WTC11 (cell line): ENCODE measurements at regions not wholly inside any gene's neighbourhood (a gene's known extent, or its start where the extent isn't known, plus 50 kb on each side); places are given as distances from the start of the nearest gene placed in this dataset.
A peak's percentile ranks its signal among the peaks of the same experiment; 100 is the strongest.

Source experiments
- ATAC-seq: fragments of 200-7000 bp; cut with Tn5 transposase; 2 replicates; pipeline ENCODE4 v1.10.0; 2021; ENCODE audit warnings: mild to moderate bottlenecking, moderate library complexity
- CTCF ChIA-PET: fragments of 300-600 bp; sonication (Branson Sonifier 250); formaldehyde crosslinking; loops from one replicate; lab custom pipeline; 2021; ENCODE audit warnings: antibody characterized with exemption; lab: Charles Lee
- POLR2A ChIA-PET: fragments of 350-600 bp; sonication (Branson Sonifier 250); formaldehyde crosslinking; loops from one replicate; lab custom pipeline; 2021; ENCODE audit warnings: antibody characterized with exemption; lab: Charles Lee
- DNase-seq: peaks from one replicate; pipeline ENCODE4 v3.0.0; 2021; ENCODE audit warnings: low spot score
- H3K27ac Mint-ChIP-seq: 2 replicates; pipeline ENCODE4 v1.8.0; 2021; ENCODE audit warnings: mixed read lengths
- H3K27me3 Mint-ChIP-seq: 2 replicates; pipeline ENCODE4 v1.8.0; 2021; ENCODE audit warnings: low read depth, mild to moderate bottlenecking, moderate library complexity, mixed read lengths
- H3K36me3 Mint-ChIP-seq: 2 replicates; pipeline ENCODE4 v1.8.0; 2021; ENCODE audit warnings: mixed read lengths
- H3K4me1 Mint-ChIP-seq: 2 replicates; pipeline ENCODE4 v1.8.0; 2022; ENCODE audit warnings: mixed read lengths
- H3K4me3 Mint-ChIP-seq: 2 replicates; pipeline ENCODE4 v1.8.0; 2021; ENCODE audit warnings: mild to moderate bottlenecking, moderate library complexity, mixed read lengths
- H3K9me3 Mint-ChIP-seq: 2 replicates; pipeline ENCODE4 v1.8.0; 2021; ENCODE audit warnings: mixed read lengths
- HMGA2 ChIP-seq: fragments of 250-450 bp; sonication (Bioruptor Pico); IDR thresholded peaks from 2 replicates; pipeline ENCODE4 v1.4.0; 2021; ENCODE audit warnings: mild to moderate bottlenecking, moderate library complexity
- JAZF1 ChIP-seq: fragments of 250-450 bp; sonication (Bioruptor Pico); IDR thresholded peaks from 2 replicates; pipeline ENCODE4 v1.9.0; 2021; ENCODE audit warnings: moderate library complexity, mild to moderate bottlenecking, inconsistent platforms
- JUN ChIP-seq: sonication (generic); formaldehyde crosslinking; IDR thresholded peaks from 2 replicates; pipeline ENCODE4 v1.8.0; 2023; ENCODE audit warnings: mild to moderate bottlenecking, missing genetic modification reagents
- NFE2L1 ChIP-seq: sonication (generic); formaldehyde crosslinking; IDR thresholded peaks from 2 replicates; pipeline ENCODE4 v1.8.1; 2023; ENCODE audit warnings: missing genetic modification reagents
- SMAD3 ChIP-seq: sonication (generic); formaldehyde crosslinking; IDR thresholded peaks from 2 replicates; pipeline ENCODE4 v1.8.0; 2022; ENCODE audit warnings: missing genetic modification reagents, mild to moderate bottlenecking, borderline replicate concordance
- SMAD4 ChIP-seq: sonication (generic); formaldehyde crosslinking; IDR thresholded peaks from 2 replicates; pipeline ENCODE4 v1.8.0; 2022; ENCODE audit warnings: mild to moderate bottlenecking, missing genetic modification reagents
- TCF7 ChIP-seq: sonication (generic); formaldehyde crosslinking; IDR thresholded peaks from 2 replicates; pipeline ENCODE4 v1.8.0; 2022; ENCODE audit warnings: mild to moderate bottlenecking, low read depth, missing genetic modification reagents, moderate library complexity
- ZNF317 ChIP-seq: sonication (generic); formaldehyde crosslinking; IDR thresholded peaks from 2 replicates; pipeline ENCODE4 v1.8.1; 2023; ENCODE audit warnings: low read depth, mild to moderate bottlenecking, moderate library complexity, missing genetic modification reagents, borderline replicate concordance
- TF ChIP-seq, protein P1 (sequence below): sonication (generic); formaldehyde crosslinking; IDR thresholded peaks from 2 replicates; pipeline ENCODE4 v1.8.1; 2023; ENCODE audit warnings: mild to moderate bottlenecking, moderate library complexity, missing genetic modification reagents
- TF ChIP-seq, protein P2 (sequence below): sonication (generic); formaldehyde crosslinking; IDR thresholded peaks from 2 replicates; pipeline ENCODE4 v1.8.0; 2023; ENCODE audit warnings: mild to moderate bottlenecking, missing genetic modification reagents
- TF ChIP-seq, protein P3 (sequence below): sonication (generic); formaldehyde crosslinking; IDR thresholded peaks from 2 replicates; pipeline ENCODE4 v1.8.0; 2022; ENCODE audit warnings: mild to moderate bottlenecking, missing genetic modification reagents
- TF ChIP-seq, protein P4 (sequence below): sonication (generic); formaldehyde crosslinking; IDR thresholded peaks from 2 replicates; pipeline ENCODE4 v1.8.1; 2023; ENCODE audit warnings: mild to moderate bottlenecking, missing genetic modification reagents
- TF ChIP-seq, protein P5 (sequence below): sonication (generic); formaldehyde crosslinking; IDR thresholded peaks from 2 replicates; pipeline ENCODE4 v1.8.1; 2023; ENCODE audit warnings: mild to moderate bottlenecking, missing genetic modification reagents
- TF ChIP-seq, protein P6 (sequence below): sonication (generic); formaldehyde crosslinking; IDR thresholded peaks from 2 replicates; pipeline ENCODE4 v1.8.1; 2022; ENCODE audit warnings: mild to moderate bottlenecking, missing genetic modification reagents, moderate library complexity, borderline replicate concordance
- TF ChIP-seq, protein P7 (sequence below): fragments of 250-450 bp; sonication (Bioruptor Pico); IDR thresholded peaks from 2 replicates; pipeline ENCODE4 v1.9.0; 2021; ENCODE audit warnings: mild to moderate bottlenecking
- TF ChIP-seq, protein P8 (sequence below): sonication (generic); formaldehyde crosslinking; IDR thresholded peaks from 2 replicates; pipeline ENCODE4 v1.8.0; 2023; ENCODE audit warnings: missing genetic modification reagents, mild to moderate bottlenecking, borderline replicate concordance

DNA sequence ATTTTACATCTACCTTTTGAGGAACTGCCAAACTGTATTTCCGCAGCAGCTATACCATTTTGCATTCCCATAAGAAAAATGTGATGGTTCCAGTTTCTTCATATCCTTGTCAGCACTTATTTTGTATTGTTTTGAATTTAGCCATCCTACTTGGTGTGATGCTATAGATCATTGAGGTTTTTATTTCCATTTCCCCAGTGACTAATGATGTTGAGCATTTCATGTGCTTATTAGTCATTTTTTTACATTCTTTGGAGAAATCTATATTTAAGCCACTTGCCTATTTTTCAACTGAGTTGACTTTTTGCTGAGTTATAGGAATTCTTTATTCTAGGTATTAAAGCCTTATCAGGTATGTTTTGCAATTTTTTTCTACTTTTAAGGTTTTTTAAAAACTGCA lies 347.6 kb upstream of the RARB start:
- H3K4me1 Mint-ChIP-seq = peaks cover 8% of the 10 kb centered on the region

DNA sequence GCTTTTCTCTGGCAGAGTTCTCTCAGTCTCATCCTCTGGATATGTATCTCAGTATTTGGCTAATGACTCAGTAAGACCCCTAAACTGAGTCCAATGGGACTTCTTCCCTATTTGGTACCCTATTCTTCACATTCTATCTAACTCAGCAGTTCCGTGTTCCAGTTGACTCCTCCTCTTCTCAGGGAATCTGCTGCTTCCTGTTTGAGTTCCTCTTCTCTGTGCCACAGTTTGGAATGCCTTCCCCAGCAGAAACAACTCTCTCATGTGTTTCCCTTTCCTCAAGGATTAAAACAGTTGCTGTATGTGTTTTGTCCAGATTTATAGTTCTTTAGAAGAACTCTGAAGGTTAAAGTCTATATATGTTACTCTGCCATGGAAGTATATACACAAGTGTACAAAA lies 344.0 kb upstream of the RARB start:
- H3K27me3 Mint-ChIP-seq = no peaks in the 10 kb centered on the region
- H3K4me3 Mint-ChIP-seq = no peak overlapping the region
- H3K4me1 Mint-ChIP-seq = peaks cover 24% of the 10 kb centered on the region
- POLR2A ChIA-PET = no interaction called here
- H3K36me3 Mint-ChIP-seq = peaks cover 5% of the 10 kb centered on the region; the same call in 1 of the 2 replicates
- DNase-seq (no peak), ATAC-seq (peak; percentile 65; the same call in 1 of the 2 replicates)
- TF ChIP-seq TCF7 (no peak), NFE2L1 (CRISPR knock-in tag) (no peak), SMAD4 (no peak), HMGA2 (CRISPR knock-in tag) (no peak)
- TF ChIP-seq, protein P1, sequence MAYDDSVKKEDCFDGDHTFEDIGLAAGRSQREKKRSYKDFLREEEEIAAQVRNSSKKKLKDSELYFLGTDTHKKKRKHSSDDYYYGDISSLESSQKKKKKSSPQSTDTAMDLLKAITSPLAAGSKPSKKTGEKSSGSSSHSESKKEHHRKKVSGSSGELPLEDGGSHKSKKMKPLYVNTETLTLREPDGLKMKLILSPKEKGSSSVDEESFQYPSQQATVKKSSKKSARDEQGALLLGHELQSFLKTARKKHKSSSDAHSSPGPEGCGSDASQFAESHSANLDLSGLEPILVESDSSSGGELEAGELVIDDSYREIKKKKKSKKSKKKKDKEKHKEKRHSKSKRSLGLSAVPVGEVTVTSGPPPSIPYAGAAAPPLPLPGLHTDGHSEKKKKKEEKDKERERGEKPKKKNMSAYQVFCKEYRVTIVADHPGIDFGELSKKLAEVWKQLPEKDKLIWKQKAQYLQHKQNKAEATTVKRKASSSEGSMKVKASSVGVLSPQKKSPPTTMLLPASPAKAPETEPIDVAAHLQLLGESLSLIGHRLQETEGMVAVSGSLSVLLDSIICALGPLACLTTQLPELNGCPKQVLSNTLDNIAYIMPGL (CRISPR knock-in tag) = no peak
- TF ChIP-seq, protein P2, sequence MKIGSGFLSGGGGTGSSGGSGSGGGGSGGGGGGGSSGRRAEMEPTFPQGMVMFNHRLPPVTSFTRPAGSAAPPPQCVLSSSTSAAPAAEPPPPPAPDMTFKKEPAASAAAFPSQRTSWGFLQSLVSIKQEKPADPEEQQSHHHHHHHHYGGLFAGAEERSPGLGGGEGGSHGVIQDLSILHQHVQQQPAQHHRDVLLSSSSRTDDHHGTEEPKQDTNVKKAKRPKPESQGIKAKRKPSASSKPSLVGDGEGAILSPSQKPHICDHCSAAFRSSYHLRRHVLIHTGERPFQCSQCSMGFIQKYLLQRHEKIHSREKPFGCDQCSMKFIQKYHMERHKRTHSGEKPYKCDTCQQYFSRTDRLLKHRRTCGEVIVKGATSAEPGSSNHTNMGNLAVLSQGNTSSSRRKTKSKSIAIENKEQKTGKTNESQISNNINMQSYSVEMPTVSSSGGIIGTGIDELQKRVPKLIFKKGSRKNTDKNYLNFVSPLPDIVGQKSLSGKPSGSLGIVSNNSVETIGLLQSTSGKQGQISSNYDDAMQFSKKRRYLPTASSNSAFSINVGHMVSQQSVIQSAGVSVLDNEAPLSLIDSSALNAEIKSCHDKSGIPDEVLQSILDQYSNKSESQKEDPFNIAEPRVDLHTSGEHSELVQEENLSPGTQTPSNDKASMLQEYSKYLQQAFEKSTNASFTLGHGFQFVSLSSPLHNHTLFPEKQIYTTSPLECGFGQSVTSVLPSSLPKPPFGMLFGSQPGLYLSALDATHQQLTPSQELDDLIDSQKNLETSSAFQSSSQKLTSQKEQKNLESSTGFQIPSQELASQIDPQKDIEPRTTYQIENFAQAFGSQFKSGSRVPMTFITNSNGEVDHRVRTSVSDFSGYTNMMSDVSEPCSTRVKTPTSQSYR (CRISPR knock-in tag) = no peak
- TF ChIP-seq, protein P3, sequence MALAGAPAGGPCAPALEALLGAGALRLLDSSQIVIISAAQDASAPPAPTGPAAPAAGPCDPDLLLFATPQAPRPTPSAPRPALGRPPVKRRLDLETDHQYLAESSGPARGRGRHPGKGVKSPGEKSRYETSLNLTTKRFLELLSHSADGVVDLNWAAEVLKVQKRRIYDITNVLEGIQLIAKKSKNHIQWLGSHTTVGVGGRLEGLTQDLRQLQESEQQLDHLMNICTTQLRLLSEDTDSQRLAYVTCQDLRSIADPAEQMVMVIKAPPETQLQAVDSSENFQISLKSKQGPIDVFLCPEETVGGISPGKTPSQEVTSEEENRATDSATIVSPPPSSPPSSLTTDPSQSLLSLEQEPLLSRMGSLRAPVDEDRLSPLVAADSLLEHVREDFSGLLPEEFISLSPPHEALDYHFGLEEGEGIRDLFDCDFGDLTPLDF (CRISPR knock-in tag) = no peak
- TF ChIP-seq, protein P4, sequence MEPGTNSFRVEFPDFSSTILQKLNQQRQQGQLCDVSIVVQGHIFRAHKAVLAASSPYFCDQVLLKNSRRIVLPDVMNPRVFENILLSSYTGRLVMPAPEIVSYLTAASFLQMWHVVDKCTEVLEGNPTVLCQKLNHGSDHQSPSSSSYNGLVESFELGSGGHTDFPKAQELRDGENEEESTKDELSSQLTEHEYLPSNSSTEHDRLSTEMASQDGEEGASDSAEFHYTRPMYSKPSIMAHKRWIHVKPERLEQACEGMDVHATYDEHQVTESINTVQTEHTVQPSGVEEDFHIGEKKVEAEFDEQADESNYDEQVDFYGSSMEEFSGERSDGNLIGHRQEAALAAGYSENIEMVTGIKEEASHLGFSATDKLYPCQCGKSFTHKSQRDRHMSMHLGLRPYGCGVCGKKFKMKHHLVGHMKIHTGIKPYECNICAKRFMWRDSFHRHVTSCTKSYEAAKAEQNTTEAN (CRISPR knock-in tag) = no peak
- TF ChIP-seq, protein P5, sequence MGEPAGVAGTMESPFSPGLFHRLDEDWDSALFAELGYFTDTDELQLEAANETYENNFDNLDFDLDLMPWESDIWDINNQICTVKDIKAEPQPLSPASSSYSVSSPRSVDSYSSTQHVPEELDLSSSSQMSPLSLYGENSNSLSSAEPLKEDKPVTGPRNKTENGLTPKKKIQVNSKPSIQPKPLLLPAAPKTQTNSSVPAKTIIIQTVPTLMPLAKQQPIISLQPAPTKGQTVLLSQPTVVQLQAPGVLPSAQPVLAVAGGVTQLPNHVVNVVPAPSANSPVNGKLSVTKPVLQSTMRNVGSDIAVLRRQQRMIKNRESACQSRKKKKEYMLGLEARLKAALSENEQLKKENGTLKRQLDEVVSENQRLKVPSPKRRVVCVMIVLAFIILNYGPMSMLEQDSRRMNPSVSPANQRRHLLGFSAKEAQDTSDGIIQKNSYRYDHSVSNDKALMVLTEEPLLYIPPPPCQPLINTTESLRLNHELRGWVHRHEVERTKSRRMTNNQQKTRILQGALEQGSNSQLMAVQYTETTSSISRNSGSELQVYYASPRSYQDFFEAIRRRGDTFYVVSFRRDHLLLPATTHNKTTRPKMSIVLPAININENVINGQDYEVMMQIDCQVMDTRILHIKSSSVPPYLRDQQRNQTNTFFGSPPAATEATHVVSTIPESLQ (CRISPR knock-in tag) = no peak
- peaks cover 11% of the 10 kb centered on the region for H3K9me3 Mint-ChIP-seq
- CTCF ChIA-PET = no interaction called here
- no peak overlapping the region for H3K27ac Mint-ChIP-seq

More for the DNA sequence above, 347.6 kb upstream of the RARB start:
- POLR2A ChIA-PET = no interaction called here
- Mint-ChIP-seq H3K4me3 (no peak overlapping the region), H3K9me3 (peaks cover 2% of the 10 kb centered on the region), H3K27ac (no peak overlapping the region), H3K27me3 (no peaks in the 10 kb centered on the region), H3K36me3 (no peaks in the 10 kb centered on the region)
- TF ChIP-seq, protein P6, sequence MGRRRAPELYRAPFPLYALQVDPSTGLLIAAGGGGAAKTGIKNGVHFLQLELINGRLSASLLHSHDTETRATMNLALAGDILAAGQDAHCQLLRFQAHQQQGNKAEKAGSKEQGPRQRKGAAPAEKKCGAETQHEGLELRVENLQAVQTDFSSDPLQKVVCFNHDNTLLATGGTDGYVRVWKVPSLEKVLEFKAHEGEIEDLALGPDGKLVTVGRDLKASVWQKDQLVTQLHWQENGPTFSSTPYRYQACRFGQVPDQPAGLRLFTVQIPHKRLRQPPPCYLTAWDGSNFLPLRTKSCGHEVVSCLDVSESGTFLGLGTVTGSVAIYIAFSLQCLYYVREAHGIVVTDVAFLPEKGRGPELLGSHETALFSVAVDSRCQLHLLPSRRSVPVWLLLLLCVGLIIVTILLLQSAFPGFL = no peak
- TF ChIP-seq, protein P4 (CRISPR knock-in tag) = no peak
- no peak for TF ChIP-seq SMAD3 (CRISPR knock-in tag)
- TF ChIP-seq JAZF1 (CRISPR knock-in tag) = no peak
- no peak for TF ChIP-seq ZNF317
- TF ChIP-seq JUN = no peak
- TF ChIP-seq, protein P7, sequence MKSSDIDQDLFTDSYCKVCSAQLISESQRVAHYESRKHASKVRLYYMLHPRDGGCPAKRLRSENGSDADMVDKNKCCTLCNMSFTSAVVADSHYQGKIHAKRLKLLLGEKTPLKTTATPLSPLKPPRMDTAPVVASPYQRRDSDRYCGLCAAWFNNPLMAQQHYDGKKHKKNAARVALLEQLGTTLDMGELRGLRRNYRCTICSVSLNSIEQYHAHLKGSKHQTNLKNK (CRISPR knock-in tag) = no peak
- TF ChIP-seq, protein P8, sequence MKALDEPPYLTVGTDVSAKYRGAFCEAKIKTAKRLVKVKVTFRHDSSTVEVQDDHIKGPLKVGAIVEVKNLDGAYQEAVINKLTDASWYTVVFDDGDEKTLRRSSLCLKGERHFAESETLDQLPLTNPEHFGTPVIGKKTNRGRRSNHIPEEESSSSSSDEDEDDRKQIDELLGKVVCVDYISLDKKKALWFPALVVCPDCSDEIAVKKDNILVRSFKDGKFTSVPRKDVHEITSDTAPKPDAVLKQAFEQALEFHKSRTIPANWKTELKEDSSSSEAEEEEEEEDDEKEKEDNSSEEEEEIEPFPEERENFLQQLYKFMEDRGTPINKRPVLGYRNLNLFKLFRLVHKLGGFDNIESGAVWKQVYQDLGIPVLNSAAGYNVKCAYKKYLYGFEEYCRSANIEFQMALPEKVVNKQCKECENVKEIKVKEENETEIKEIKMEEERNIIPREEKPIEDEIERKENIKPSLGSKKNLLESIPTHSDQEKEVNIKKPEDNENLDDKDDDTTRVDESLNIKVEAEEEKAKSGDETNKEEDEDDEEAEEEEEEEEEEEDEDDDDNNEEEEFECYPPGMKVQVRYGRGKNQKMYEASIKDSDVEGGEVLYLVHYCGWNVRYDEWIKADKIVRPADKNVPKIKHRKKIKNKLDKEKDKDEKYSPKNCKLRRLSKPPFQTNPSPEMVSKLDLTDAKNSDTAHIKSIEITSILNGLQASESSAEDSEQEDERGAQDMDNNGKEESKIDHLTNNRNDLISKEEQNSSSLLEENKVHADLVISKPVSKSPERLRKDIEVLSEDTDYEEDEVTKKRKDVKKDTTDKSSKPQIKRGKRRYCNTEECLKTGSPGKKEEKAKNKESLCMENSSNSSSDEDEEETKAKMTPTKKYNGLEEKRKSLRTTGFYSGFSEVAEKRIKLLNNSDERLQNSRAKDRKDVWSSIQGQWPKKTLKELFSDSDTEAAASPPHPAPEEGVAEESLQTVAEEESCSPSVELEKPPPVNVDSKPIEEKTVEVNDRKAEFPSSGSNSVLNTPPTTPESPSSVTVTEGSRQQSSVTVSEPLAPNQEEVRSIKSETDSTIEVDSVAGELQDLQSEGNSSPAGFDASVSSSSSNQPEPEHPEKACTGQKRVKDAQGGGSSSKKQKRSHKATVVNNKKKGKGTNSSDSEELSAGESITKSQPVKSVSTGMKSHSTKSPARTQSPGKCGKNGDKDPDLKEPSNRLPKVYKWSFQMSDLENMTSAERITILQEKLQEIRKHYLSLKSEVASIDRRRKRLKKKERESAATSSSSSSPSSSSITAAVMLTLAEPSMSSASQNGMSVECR = no peak
- ATAC-seq (no peak), DNase-seq (no peak)
- CTCF ChIA-PET = no interaction called here
